ENCODE measurements at regions not wholly inside any gene's neighbourhood (a gene's known extent, or its start where the extent isn't known, plus 50 kb on each side); places are given as distances from the start of the nearest gene placed in this dataset.

DNA sequence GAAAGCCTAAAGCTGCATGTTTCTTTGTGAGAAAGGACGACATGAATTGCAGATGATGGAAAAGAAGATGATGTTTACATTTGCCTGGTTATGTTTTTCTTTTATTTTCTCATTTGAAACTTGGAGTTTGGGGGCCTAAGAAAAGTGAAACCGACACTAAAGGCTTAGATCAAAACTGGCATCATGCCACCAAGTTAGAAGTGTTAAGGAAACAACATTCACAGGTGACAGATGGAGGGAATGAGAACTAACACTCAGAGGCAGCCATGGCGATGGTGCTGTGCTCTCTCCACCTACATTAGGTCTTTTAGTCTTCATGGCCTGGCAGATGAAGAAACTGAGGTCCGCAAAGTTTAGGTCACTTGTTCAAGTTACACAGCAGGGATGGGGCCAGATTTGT lies 923.6 kb downstream of the TUSC7 start:
- TF ChIP-seq, protein P1, sequence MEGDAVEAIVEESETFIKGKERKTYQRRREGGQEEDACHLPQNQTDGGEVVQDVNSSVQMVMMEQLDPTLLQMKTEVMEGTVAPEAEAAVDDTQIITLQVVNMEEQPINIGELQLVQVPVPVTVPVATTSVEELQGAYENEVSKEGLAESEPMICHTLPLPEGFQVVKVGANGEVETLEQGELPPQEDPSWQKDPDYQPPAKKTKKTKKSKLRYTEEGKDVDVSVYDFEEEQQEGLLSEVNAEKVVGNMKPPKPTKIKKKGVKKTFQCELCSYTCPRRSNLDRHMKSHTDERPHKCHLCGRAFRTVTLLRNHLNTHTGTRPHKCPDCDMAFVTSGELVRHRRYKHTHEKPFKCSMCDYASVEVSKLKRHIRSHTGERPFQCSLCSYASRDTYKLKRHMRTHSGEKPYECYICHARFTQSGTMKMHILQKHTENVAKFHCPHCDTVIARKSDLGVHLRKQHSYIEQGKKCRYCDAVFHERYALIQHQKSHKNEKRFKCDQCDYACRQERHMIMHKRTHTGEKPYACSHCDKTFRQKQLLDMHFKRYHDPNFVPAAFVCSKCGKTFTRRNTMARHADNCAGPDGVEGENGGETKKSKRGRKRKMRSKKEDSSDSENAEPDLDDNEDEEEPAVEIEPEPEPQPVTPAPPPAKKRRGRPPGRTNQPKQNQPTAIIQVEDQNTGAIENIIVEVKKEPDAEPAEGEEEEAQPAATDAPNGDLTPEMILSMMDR (conservative IDR thresholded peaks at IDR 0.05) = no peak
- no peak for TF ChIP-seq EZH2 (IDR thresholded peaks at IDR 0.05; ENCODE audit: low read depth)

Data from PC-9 (cell line).